Activated CD4-positive, alpha-beta T cell treated with anti-CD3 and anti-CD28 coated beads, Interleukin-10, Interleukin-2, amounts not matched to agents 100 ng/mL and 50 ng/mL, durations not matched to agents 16 hours and 8 hours (primary cell): ENCODE measurements at regions not wholly inside any gene's neighbourhood (a gene's known extent, or its start where the extent isn't known, plus 50 kb on each side); places are given as distances from the start of the nearest gene placed in this dataset.

Experiments
- DNase-seq: peaks from one replicate; pipeline ENCODE4 v3.0.0-alpha.2; 2020

DNA sequence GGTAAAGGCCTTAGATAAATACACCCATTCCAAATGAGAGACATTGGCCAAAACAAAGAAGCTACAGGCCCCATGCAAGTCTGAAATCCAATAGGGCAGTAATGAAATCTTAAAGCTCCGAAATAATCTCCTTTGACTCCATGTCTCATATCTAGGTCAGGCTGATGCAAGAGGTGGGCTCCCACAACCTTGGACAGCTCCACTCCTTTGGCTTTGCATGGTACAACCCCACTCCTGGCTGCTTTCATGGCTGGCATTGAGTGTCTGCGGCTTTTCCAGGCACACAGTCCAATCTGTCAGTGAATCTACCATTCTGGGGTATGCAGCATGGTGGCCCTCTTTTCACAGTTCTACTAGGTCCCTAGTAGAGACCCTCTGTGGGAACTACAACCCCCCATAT is 762.5 kb downstream of the LIG4 start:
- DNase-seq, result no peak

DNA sequence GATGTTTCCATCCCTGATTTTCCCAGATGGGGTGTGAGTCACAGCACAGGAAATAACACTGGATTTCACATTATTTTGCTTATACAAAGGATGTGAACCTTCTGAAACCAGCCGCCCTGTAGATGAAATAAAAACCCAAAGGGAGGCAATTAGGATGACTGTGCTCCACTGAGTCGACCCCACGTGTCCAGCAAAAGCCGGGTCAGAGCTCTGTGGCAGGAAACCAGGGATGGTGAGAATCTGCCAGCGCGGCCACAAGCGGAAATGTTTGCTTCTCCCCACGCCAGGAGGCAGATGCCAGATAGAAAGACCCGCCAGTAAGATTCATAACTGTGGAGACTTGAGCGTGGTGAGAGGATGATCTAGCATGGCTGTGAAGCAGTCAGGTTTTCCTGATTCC is 764.4 kb downstream of the LIG4 start:
- no peak for DNase-seq

DNA sequence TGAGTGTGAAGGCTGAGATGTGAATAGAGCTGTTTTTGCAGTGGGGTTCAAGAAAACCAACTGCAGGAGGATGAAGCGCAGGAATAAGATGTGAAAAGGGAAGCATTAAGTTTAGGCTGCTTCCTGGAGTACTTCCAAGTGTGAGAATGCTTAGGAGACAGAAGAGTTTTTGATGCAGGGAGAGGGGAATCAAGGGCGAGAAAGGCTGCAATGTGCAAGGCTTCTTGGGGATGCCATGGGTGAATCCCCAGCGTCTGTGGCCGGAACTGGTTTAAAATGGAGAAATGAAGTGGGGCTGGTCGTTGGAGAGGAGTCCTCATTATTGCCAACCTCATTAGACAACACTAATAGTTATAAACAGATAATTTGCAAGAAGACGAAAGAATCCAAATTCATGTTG is 764.9 kb downstream of the LIG4 start:
- DNase-seq, result no peak

DNA sequence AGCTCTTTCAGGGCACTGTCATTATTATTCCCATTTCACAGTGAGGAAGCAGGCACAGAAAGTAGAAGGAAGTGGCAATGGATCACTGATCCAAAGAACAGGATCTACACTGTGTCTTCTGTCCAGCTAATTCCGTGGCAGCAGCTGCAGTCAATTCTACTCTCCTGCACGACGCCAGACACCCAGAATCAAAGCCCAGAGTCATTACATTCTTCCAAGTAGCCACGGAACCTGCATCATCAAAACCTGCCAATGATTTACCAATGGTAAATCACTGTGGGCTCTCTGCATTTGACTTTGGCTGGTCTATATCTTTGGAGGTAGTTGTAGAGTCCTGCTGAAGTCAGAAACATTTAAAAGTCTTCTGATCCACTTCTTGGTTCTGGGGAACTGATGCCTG is 767.7 kb downstream of the LIG4 start:
- DNase-seq, result no peak

DNA sequence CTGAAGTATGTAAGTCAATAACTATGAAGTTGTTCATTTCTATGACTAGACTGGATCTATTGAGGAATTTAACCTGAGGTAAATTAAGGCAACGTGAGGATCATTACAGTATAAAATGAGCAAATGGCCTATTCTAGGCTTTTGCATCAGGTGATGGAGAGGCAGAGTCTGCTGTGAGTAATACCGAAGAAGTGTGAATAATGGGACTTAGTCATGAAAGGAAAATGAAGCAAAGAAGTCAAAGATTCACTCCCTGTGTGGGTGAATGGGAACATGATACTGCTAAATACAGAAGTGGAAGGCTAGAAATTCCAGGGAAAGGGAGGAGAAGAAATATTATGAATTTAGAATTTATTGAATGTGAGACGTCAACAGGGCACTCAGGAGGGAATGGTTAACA is 774.1 kb downstream of the LIG4 start:
- no peak for DNase-seq

DNA sequence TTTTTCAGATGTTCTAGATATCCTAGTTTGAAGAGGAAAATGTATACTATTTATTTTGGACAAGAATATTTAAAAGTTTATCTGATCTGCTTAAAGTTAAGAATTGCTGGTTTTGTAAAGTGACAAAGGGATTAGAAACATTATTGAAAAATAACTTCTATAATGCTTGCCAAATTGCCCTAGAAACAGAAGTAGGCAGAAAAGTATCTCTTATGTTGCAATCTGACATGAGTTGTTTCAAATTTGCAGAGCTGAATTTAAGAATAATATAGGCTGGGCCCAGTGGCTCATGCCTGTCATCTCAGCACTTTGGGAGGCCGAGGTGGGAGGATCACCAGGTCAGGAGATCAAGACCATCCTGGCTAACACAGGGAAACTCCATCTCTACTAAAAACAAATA is 777.1 kb downstream of the LIG4 start:
- no peak for DNase-seq

DNA sequence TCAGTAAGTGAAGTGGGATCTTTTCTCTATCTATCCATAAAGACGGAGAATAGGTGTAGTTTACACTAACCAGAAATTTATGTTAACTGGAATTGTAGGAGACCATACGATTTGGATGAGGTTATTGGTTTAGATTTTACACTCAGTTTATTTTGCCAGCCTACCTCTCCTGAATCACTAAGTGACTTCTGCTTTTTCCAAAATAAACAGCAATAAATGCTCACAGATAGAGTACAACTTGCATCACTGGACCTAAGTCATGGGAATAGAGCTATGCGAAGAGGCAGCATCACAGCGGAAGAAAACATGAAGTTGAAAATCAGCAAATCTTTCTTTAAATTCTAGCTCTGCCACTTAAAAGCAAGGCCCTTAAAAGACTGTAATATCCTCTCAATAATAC is 781.0 kb downstream of the LIG4 start:
- DNase-seq, result no peak

DNA sequence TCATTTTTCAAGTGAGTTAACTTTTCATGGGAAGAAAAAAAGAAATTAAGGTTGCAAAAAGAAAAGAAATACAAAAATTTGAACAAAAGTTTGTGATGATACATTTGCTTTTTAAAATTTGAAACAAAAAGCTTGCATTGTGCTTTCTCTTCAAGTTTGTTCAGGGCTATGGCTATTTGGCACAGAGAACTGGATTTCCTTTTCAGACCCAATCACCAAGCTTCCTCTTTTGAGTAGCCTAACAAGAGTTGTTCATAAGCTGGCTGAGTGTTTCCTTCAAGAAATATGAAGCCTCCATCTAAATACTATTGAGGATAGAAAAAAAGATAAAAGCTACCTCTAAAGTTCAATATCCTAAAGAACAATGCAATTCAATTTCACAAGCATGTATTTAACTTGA is 787.8 kb downstream of the LIG4 start:
- no peak for DNase-seq

DNA sequence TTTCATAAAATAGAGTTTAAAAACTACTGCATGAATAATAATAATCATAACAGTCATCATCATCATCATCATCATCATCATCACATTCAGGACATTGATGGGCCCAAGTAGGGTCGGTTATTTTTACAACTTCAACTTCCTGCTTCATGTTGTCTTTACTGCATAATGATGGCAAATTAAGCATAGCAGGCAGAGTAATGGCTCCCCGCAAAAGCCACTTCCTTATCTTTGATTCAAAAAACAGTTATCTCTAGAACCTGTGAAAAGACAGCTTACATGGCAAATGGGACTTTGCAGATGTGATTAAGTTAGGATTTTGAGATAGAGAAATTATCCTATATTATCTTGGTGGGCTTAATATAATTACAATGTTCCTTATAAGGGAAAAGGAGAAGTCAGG is 792.9 kb downstream of the LIG4 start:
- no peak for DNase-seq

DNA sequence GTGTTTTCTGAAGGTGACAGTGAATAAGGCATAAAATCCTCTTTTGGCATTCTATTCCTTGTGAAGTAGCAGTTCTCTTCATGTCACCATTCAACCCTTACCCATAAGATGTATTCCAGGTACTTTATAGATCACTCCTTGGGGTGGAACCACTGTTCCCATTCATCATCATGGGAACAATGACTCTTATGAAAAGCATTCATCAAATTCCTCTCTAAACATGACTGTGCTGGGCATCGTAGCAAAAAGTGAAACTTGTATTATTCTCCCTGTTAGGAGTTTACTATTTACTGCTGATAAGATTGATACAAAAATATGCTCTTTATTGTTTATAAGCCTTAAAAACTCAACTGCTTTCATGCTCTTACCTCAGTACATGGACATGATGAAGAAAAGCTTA is 793.4 kb downstream of the LIG4 start:
- no peak for DNase-seq

DNA sequence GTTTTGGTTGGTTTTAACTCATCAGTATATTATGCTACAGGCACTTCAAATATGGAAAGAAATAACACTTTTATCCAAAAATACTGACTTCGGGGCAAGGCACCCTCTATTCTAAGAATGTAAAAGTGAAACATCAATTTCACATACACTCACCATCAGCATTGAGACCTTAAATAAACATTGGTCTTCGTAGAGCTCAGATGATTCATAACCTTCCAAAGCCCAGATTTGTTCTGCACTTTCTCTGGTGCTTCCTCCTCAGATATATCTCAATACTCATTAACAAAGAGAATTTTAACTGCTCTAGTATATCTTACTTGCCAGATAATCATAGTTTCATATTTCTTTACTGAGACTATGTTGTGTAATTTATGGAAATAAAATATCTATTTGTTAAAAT is 794.3 kb downstream of the LIG4 start:
- DNase-seq, result no peak

DNA sequence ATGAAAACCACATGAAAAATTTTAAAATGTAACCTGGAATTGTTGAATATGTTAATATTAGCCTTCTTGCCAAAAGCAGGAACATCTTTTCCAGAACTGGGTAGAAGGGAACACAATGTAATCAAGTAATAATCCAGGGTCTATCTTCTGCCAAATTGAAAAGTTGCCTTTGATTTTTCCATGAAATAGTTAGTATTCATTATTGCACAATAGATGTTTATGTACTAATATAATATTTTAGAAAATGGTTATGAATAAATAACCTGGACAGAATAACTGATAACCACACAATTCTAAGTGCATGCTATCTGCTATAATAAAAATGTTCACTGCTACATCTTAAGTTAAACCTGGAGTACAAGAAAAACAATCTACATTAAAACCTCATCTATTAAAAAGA is 802.3 kb downstream of the LIG4 start:
- DNase-seq, result no peak

DNA sequence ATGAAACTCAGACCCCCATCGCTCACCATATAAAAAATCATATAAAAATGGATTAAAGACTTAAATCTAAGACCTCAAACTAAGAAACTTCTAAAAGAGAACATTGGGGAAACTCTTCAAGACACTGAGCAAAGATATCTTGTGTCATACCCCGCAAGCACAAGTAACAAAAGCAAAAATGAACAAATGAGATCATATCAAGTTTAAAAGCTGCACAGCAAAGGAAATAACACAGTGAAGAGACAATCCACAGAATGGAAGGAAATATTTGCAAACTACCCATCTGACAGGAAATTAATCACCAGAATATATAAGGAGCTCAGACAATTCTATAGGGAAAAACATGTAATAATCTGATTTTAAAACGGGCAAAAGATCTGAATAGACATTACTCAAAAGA is 808.3 kb downstream of the LIG4 start:
- no peak for DNase-seq

DNA sequence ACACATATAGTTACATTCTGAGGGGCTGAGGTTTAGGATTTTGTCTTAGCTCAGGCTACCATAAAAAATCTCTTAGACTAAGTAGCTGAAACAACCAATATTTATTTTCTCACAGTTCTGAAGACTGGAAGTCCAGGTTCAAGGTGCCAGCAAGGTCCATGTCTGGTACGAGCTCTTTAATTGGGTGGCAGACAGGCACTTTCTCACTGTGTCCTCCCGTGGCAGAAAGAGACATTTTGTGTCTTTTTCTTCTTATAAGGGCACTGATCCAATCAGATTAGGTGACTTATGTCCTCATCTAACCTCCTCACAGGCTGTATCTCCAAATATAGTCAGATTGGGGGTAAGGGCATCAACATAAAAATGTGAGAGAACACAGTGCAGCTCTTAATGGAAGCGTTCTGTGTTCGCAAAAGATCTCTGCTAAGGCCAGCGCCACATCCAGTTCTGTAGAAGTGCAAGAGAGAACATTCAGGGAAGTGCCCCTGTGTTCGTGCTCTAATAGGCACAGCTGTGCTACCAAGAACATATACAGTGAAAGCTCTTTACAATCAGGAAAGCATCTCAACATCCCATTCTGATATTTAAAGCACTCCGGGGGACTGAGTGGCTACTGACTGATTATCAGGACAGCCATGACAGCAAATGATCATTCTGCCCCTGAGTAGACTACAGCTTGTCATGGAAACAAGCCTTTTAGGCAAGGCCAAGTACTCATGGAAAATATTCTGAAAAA is 819.2 kb downstream of the LIG4 start:
- no peak for DNase-seq

DNA sequence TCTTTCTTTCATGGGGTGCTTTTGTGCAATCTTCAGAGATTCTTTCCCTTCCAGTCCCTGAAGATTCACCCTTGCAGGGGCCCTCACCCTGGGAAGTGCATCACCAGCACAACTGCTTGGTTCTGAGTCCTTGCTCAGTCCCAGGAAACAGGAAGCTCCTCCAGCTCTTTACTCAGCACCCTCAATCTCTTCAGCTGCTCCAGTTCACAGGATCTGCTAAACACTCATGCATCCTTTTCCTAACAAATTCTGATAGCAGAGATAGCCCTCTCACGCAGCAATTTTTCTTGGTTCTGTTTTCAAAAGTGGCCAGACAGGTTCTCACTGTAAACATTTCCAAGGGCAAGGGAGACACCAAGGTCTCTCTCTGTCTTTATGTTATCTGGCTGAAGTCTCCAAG is 823.1 kb downstream of the LIG4 start:
- no peak for DNase-seq

DNA sequence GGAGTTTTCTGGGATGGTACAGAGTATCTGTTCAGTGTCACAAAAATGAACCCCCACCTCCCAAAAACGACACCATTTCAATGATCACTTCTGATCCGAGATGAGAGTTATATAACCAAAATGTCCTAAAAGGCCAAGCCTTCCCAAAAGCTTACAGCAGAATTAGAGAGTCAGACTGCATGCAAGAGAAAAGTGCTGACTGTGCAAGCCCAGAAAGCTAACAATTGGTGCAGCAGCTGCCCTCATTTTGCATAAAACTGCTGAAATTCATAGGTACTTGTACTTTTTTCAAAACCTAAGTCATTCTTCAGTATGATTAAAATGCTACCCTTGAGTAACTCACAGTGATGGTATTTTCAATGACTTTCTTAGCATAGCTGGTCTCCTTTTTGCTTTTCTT is 819.6 kb upstream of the ARGLU1 start:
- DNase-seq, result no peak

DNA sequence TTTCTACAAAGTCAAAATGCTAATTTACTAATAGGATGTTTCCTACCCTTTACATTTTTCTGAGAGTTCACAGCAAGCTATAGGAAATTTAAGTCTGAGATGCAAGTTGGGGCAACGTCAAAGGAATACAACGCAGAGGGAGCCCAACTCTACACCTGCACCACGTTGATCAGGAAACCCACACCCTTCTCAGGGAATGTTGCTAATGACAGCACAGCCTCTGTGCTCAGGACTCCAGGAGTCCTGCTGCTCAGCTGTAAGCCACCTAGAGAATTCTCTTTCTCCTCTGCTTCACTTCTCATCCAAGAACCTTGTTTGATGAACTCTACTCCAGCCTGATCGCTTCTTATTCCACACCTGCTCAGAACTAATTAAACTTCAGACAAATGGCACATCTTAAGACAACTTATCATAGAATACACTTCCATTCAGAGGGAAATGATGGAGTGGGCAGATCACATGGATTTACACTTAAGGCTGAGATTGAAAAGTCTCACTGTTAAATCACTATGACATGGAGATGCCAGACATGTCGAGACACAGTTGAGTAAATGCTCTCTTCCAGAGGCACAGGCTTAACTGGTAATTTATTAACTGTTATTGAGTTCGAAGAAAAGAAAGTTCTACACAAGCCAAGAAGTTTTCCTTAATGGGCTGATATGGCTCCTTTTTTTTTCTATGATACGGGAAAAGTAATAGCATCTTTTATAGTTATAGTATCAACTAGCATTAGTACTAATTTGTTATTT is 811.6 kb upstream of the ARGLU1 start:
- DNase-seq, result no peak

DNA sequence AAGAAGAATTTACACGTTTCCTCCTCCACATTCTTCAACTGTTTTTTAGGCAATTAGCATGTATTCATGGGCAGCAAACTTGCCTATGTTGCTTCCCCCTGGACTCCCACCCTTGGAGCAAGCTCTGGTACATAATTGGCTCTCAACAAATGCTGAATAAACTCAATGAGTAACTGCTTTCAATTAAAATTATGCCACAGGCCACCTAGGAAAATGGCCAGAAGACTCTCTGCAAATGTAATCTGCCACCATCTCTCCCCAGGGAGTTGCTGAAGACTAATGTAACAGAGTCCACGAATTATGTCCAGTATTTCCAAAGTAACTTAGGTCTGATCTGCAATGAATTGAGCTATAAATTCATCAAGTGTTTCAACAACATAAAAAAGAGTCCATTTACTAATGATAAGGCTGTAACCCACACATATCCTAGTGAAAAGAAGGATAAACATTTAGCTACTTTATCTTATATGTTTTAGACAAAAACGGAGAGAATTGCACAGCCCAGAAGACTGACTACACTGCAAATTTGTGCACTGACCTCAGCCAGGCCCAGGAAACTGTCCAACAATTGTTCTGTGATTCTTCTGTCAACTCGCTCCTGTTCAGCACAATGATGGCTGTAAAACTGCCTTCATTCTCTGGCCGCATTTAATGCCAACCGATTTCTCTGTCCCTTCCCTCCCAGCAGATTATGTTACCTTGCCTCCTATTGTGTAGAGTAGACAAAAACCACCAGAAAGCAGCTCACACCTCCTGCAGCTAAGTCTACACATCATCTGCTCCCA is 808.6 kb upstream of the ARGLU1 start:
- no peak for DNase-seq

DNA sequence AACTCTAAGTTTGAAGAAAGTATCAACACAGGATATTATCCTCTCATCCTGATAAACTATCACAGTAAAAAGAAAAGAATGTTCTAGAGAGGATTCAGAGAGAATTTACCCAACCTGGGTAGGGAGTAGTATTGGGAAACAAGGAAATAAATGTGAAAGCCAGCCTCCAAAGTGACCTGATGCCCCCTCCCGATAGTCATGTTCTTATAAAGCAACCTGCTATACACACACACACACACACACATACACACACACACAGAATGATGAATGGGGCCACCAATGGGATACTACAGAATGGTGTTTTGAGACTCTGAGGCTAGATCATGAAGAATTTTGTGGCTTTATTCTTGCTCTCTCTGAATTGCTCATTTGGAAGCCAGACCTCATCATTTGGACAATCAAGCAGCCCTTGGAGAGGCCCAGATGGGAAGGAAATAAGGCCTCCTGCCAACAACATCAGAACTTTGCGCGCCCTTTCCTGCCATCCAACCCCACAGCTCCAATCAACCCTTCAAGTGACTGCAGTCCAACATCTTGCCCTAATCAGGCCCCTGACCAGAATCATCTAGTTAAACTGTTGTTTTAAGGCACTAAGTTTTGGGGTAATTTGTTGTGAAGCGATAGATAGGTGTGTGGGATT is 807.9 kb upstream of the ARGLU1 start:
- no peak for DNase-seq

DNA sequence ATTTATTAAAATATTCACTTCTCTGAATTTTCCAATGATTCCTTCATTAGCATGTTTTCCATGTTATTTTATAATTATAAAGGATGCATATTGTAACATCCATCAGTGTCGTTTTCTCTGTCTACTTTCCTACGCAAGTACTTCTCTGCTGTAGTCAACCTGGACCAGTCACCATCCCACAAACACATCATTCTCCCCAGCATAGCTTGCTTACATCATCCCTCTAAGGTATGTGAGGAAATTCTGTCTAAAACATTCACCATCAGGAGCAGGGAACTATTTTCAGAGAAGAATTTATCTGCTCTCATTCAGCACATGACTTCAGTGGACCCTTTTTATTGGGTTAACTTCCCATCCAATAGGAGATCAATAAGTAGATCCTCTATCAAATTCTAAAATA is 806.1 kb upstream of the ARGLU1 start:
- no peak for DNase-seq

DNA sequence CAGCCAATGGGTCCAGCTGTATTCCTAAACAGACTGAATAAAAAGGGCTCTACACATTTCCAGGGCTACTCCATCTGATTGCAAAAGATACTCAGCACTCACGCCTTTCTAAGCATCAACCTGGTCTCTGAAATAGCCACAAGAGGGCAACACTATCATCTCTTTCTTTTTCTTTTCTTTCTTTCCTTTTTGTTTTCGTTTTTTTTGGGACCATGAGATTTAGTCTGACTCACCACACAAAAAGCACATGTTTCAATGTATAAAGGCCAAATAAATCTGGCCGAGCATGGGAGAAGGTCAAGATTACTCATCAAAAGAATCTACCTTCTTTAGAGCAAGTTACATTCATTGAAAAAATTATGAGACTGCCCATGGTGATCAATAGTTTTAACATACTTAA is 805.6 kb upstream of the ARGLU1 start:
- DNase-seq, result no peak

DNA sequence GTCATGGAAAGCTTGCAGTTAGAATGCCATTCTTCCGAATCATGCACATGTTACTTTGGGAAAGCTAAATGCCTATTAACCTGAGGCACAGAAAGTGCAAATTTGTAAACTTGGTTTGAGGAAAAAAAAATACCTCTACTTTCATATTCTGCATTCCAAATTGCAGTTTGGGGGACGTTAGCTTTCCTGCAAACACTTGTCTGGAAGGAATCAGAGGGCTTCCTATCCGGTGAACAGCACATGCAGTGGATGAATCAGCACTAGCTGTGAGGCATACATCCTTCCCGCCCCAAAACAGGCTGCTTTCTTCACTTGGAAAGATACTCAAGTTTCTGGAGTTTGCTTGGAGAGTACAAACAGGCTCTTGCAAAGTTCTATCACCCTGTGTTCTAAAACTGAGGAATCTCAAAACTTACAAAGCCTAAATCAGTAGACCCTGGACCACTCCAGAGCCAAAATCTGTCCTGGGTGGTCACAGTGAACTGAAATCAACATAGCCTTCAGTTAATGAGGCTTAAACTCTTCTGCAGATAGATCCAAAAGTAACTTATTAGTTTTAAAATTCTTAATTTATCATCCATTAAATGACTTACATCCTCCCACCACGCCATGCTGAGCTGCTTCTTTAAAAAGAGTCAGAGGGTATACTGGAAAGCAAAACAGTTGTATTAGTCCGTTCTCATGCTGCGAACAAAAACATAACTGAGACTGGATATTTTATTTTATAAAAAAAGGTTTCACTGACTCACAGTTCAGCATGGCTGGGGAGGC is 802.3 kb upstream of the ARGLU1 start:
- no peak for DNase-seq

DNA sequence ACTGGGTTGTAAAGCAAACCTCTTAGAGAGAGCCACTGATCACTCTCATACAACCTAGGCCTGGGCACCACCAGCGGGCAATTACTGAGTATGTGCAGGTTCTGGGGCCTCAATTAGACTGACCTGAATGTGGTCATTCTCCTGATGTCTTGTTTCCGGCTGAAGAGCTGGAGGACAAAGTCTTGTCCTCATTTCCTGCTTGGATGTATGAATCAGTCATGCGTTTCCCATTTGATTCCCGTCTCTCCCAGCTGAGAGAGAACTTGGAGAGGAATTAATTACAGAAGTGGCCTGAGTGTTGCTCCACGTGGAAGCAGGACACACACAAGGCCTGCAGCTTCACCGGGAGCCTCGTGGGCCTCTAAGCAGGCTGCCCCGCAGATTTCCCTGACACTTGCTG is 799.3 kb upstream of the ARGLU1 start:
- DNase-seq, result no peak
